IMR-90 (cell line): ENCODE measurements at regions not wholly inside any gene's neighbourhood (a gene's known extent, or its start where the extent isn't known, plus 50 kb on each side); places are given as distances from the start of the nearest gene placed in this dataset.

Source experiments
- ATAC-seq: fragments of 200-7000 bp; cut with Tn5 transposase; 2 replicates; pipeline ENCODE4 v1.9.1; 2020; ENCODE audit warnings: low read depth, mild to moderate bottlenecking, moderate library complexity
- BruUV-seq: library from RNA; stranded (reverse); fragments of 400-500 nt; replicated peaks from 2 replicates; lab custom pipeline; 2021; lab: Mats Ljungman, UMichigan
- CTCF ChIA-PET: fragments of 300-600 bp; formaldehyde crosslinking; extraction: SDS; loops from one replicate; lab custom pipeline; 2021; ENCODE audit warnings: antibody characterized with exemption; lab: Yijun Ruan, JAX
- POLR2A ChIA-PET: fragments of 300-600 bp; sonication (Branson Sonifier 250); formaldehyde crosslinking; loops from one replicate; lab custom pipeline; 2022; ENCODE audit warnings: antibody characterized with exemption; ENCODE audit not compliant: unreplicated experiment; lab: Charles Lee
- DNase-seq: peaks from one replicate; pipeline ENCODE4 v3.0.0; 2013
- H2AFZ ChIP-seq: replicated peaks from 2 replicates; pipeline ENCODE3; 2013; ENCODE audit warnings: low read length, mild to moderate bottlenecking; ENCODE audit not compliant: poor library complexity
- H2AK5ac ChIP-seq: 2 replicates; pipeline ENCODE4 v1.6.1; 2013; ENCODE audit warnings: low read depth, low read length, inconsistent platforms
- H2AK9ac ChIP-seq: replicated peaks from 2 replicates; pipeline ENCODE3; 2013; ENCODE audit warnings: mild to moderate bottlenecking, low read depth, low read length, moderate library complexity; ENCODE audit not compliant: poor library complexity
- H2BK120ac ChIP-seq: 2 replicates; pipeline ENCODE4 v1.6.1; 2013; ENCODE audit warnings: low read depth, low read length, inconsistent platforms
- H2BK15ac ChIP-seq: 3 replicates; pipeline ENCODE4 v1.6.1; 2013; ENCODE audit warnings: low read depth, low read length, inconsistent platforms
- H2BK20ac ChIP-seq: 2 replicates; pipeline ENCODE4 v1.6.1; 2013; ENCODE audit warnings: low read depth, mild to moderate bottlenecking, inconsistent platforms, low read length, moderate library complexity
- H2BK5ac ChIP-seq: 2 replicates; pipeline ENCODE4 v1.6.1; 2013; ENCODE audit warnings: mild to moderate bottlenecking, low read depth, low read length, inconsistent platforms; ENCODE audit not compliant: poor library complexity, severe bottlenecking
- H3K14ac ChIP-seq: replicated peaks from 2 replicates; pipeline ENCODE4 v1.6.1; 2013; ENCODE audit warnings: low read depth, low read length, inconsistent platforms
- H3K18ac ChIP-seq: 2 replicates; pipeline ENCODE4 v1.6.1; 2013; ENCODE audit warnings: low read depth, low read length, control low read depth
- H3K23ac ChIP-seq: 2 replicates; pipeline ENCODE4 v1.6.1; 2013; ENCODE audit warnings: low read depth, low read length, inconsistent platforms
- H3K27ac ChIP-seq: 2 replicates; pipeline ENCODE4 v1.5.1; 2013; ENCODE audit warnings: mild to moderate bottlenecking, control low read depth, low read length; ENCODE audit not compliant: insufficient read depth
- H3K27me3 ChIP-seq: 2 replicates; pipeline ENCODE4 v1.6.1; 2013; ENCODE audit warnings: low read length; ENCODE audit not compliant: control insufficient read depth, insufficient read depth
- H3K36me3 ChIP-seq: 2 replicates; pipeline ENCODE4 v1.6.1; 2013; ENCODE audit warnings: low read length, mixed read lengths; ENCODE audit not compliant: control insufficient read depth, insufficient read depth
- H3K4ac ChIP-seq: 2 replicates; pipeline ENCODE4 v1.6.1; 2013; ENCODE audit warnings: low read depth, low read length, inconsistent platforms
- H3K4me1 ChIP-seq: 2 replicates; pipeline ENCODE4 v1.6.1; 2013; ENCODE audit warnings: low read length, mixed read lengths; ENCODE audit not compliant: control insufficient read depth, insufficient read depth
- H3K4me2 ChIP-seq: 2 replicates; pipeline ENCODE4 v1.6.1; 2013; ENCODE audit warnings: low read depth, mild to moderate bottlenecking, control low read depth, low read length, moderate library complexity
- H3K4me3 ChIP-seq: 2 replicates; pipeline ENCODE4 v1.5.1; 2013; ENCODE audit warnings: low read depth, mild to moderate bottlenecking, control low read depth, low read length, moderate library complexity; ENCODE audit not compliant: insufficient read depth
- H3K56ac ChIP-seq: 2 replicates; pipeline ENCODE4 v1.6.1; 2013; ENCODE audit warnings: low read length, inconsistent platforms; ENCODE audit not compliant: insufficient read depth; ENCODE audit errors: extremely low read depth
- H3K79me1 ChIP-seq, 2 experiments: 2 replicates each; pipeline ENCODE4 v1.6.1; 2013; ENCODE audit warnings: low read length in 2 of 2, inconsistent platforms in 1 of 2, low read depth in 1 of 2
- H3K9ac ChIP-seq: 2 replicates; pipeline ENCODE4 v1.6.1; 2013; ENCODE audit warnings: low read depth, low read length, control low read depth
- H3K9me1 ChIP-seq: 2 replicates; pipeline ENCODE4 v1.6.1; 2013; ENCODE audit warnings: low read length, inconsistent platforms; ENCODE audit not compliant: insufficient read depth
- H3K9me3 ChIP-seq: 2 replicates; pipeline ENCODE4 v1.6.1; 2013; ENCODE audit warnings: low read length; ENCODE audit not compliant: control insufficient read depth, insufficient read depth
- H4K20me1 ChIP-seq: 2 replicates; pipeline ENCODE4 v1.6.1; 2013; ENCODE audit warnings: low read length, inconsistent platforms; ENCODE audit not compliant: insufficient read depth
- H4K5ac ChIP-seq: 2 replicates; pipeline ENCODE4 v1.6.1; 2013; ENCODE audit warnings: mild to moderate bottlenecking, low read depth, low read length, control low read depth
- H4K8ac ChIP-seq, 2 experiments: 2 replicates each; pipeline ENCODE4 v1.6.1; 2013; ENCODE audit warnings: low read depth in 2 of 2, low read length in 2 of 2, control low read depth in 1 of 2, inconsistent platforms in 1 of 2
- H4K91ac ChIP-seq: 2 replicates; pipeline ENCODE4 v1.6.1; 2013; ENCODE audit warnings: low read depth, low read length, inconsistent platforms; ENCODE audit not compliant: insufficient read depth
- BHLHE40 ChIP-seq: fragments of 150-350 bp; IDR thresholded peaks from 2 replicates; pipeline ENCODE4 v1.6.1; 2016; ENCODE audit warnings: mild to moderate bottlenecking, low read depth, low read length
- CEBPB ChIP-seq: IDR thresholded peaks from 2 replicates; pipeline ENCODE4 v1.6.1; 2012; ENCODE audit warnings: low read depth, low read length, improper control_type of control experiment
- CHD1 ChIP-seq: IDR thresholded peaks from 2 replicates; pipeline ENCODE4 v1.6.1; 2012; ENCODE audit warnings: low read depth, low read length, improper control_type of control experiment
- CTCF ChIP-seq: conservative IDR thresholded peaks from 2 replicates; pipeline ENCODE4 v1.5.1; 2012; ENCODE audit warnings: mild to moderate bottlenecking, low read depth, low read length, improper control_type of control experiment
- ELK1 ChIP-seq: fragments of 150-350 bp; IDR thresholded peaks from 2 replicates; pipeline ENCODE4 v1.6.1; 2016; ENCODE audit warnings: low read depth, mild to moderate bottlenecking, low read length, moderate library complexity, borderline replicate concordance
- FOS ChIP-seq: fragments of 150-350 bp; IDR thresholded peaks from 2 replicates; pipeline ENCODE4 v1.6.1; 2016; ENCODE audit warnings: low read depth, low read length
- MAFK ChIP-seq: IDR thresholded peaks from 2 replicates; pipeline ENCODE4 v1.6.1; 2012; ENCODE audit warnings: low read depth, low read length, improper control_type of control experiment
- MAZ ChIP-seq: IDR thresholded peaks from 2 replicates; pipeline ENCODE4 v1.6.1; 2012; ENCODE audit warnings: low read depth, mild to moderate bottlenecking, low read length, improper control_type of control experiment, moderate library complexity, borderline replicate concordance
- MXI1 ChIP-seq: IDR thresholded peaks from 2 replicates; pipeline ENCODE4 v1.6.1; 2012; ENCODE audit warnings: low read depth, mild to moderate bottlenecking, low read length, moderate library complexity, borderline replicate concordance
- NFE2L2 ChIP-seq: fragments of 150-350 bp; IDR thresholded peaks from 2 replicates; pipeline ENCODE4 v1.6.1; 2016; ENCODE audit warnings: low read depth, mild to moderate bottlenecking, low read length
- POLR2A ChIP-seq: IDR thresholded peaks from 2 replicates; pipeline ENCODE4 v1.6.1; 2012; ENCODE audit warnings: mild to moderate bottlenecking, low read depth, low read length
- RAD21 ChIP-seq: IDR thresholded peaks from 2 replicates; pipeline ENCODE4 v1.6.1; 2012; ENCODE audit warnings: low read length, improper control_type of control experiment
- RCOR1 ChIP-seq: IDR thresholded peaks from 2 replicates; pipeline ENCODE4 v1.6.1; 2012; ENCODE audit warnings: mild to moderate bottlenecking, low read length, improper control_type of control experiment; ENCODE audit not compliant: insufficient replicate concordance
- RFX5 ChIP-seq: IDR thresholded peaks from 2 replicates; pipeline ENCODE4 v1.8.0; 2012; ENCODE audit warnings: low read depth, mild to moderate bottlenecking, low read length, moderate library complexity
- SMC3 ChIP-seq: fragments of 150-350 bp; IDR thresholded peaks from 2 replicates; pipeline ENCODE4 v1.6.1; 2016; ENCODE audit warnings: low read depth, mild to moderate bottlenecking, antibody characterized with exemption, low read length, moderate library complexity
- WGBS, 2 experiments: methylation state at CpG; one replicate each; pipeline versions ENCODE4 v1.1.5 to v1.1.7; 2013; ENCODE audit warnings: missing lambda C conversion rate in 2 of 2; ENCODE audit not compliant: insufficient read length in 1 of 2; ENCODE audit errors: extremely low coverage in 2 of 2; 5-methylcytosine and 5-hydroxymethylcytosine counted together
- dilution Hi-C: fragments of 300-500 bp; cut with HindIII; formaldehyde crosslinking; loops from one replicate; pipeline ENCODE4 v1.14.3; 2018; ENCODE audit warnings: low sequenced_read_pairs; ENCODE audit not compliant: unreplicated experiment
- in situ Hi-C: fragments of 300-500 bp; cut with MboI; formaldehyde crosslinking; loops from 3 replicates; pipeline ENCODE4 v1.14.3; 2019; ENCODE audit warnings: low sequenced_read_pairs, inconsistent platforms, mixed read lengths
- intact Hi-C: fragments of 100-400 bp; cut with micrococcal nuclease; formaldehyde crosslinking; loops from 2 replicates; pipeline ENCODE4 v1.10.0; 2022
- TF ChIP-seq, protein P1 (sequence below): fragments of 150-350 bp; IDR thresholded peaks from 2 replicates; pipeline ENCODE4 v1.6.1; 2017; ENCODE audit warnings: mild to moderate bottlenecking, antibody characterized with exemption, low read length, low read depth

DNA sequence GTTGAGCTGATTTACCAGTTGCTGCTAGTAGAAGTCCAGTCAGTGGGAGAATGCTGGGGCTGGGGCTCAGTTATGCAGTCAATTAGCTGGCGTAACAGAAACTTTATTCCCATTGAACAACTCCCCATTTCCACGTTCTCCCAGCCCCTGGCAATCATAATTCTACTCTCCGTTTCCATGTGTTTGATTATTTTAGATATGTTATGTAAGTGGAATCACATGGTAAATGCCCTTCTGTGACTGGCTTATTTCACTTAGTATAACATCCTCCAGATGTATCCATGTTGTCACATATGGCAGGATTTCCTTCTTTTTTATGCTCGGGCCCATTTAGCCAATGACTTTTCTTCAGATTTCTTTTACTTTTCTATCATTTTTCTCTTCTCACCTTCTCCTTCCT lies 61.1 kb upstream of the EXOC4 start:
- Histone ChIP-seq H4K91ac (no peak overlapping the region), H3K36me3 (no peaks in the 10 kb centered on the region), H3K4ac (no peak overlapping the region), H4K20me1 (no peaks in the 10 kb centered on the region), H3K79me1 (no peaks in the 10 kb centered on the region), H3K14ac (no peak overlapping the region), H3K56ac (no peak overlapping the region), H3K18ac (no peak overlapping the region), H4K5ac (no peak overlapping the region), H3K4me1 (no peaks in the 10 kb centered on the region), H2BK15ac (no peak overlapping the region), H3K23ac (no peak overlapping the region), H3K27me3 (peaks cover 2% of the 10 kb centered on the region), H2BK120ac (no peak overlapping the region), H2AFZ (no peak overlapping the region), H3K9me3 (no peaks in the 10 kb centered on the region), H4K8ac (no peak overlapping the region), H2AK5ac (no peak overlapping the region), H3K27ac (no peak overlapping the region), H3K9me1 (no peaks in the 10 kb centered on the region), H2AK9ac (no peak overlapping the region), H2BK20ac (no peak overlapping the region), H3K4me3 (no peak overlapping the region), H2BK5ac (no peak overlapping the region), H3K4me2 (no peak overlapping the region), H3K9ac (no peak overlapping the region)
- CTCF ChIA-PET, result interaction anchor here (0.6 kb wide), 1 partner anchor 27 kb away, joined by 3 read pairs; no protein-coding TSS in a partner anchor
- DNase-seq (no peak), ATAC-seq (no peak)
- intact Hi-C loops (no loop called here), in situ Hi-C loops (no loop called here), dilution Hi-C loops (no loop called here)
- TF ChIP-seq MXI1 (no peak), CTCF (no peak), MAZ (no peak), RAD21 (no peak), NFE2L2 (no peak), SMC3 (no peak), CEBPB (no peak), ELK1 (no peak), BHLHE40 (no peak), MAFK (no peak), RFX5 (no peak), RCOR1 (no peak), FOS (no peak), POLR2A (no peak), CHD1 (no peak)
- TF ChIP-seq, protein P1, sequence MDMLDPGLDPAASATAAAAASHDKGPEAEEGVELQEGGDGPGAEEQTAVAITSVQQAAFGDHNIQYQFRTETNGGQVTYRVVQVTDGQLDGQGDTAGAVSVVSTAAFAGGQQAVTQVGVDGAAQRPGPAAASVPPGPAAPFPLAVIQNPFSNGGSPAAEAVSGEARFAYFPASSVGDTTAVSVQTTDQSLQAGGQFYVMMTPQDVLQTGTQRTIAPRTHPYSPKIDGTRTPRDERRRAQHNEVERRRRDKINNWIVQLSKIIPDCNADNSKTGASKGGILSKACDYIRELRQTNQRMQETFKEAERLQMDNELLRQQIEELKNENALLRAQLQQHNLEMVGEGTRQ, result no peak
- BruUV-seq, result no TSS peak
- POLR2A ChIA-PET, result no interaction called here
- WGBS, 2 experiments, result no CpG with 5 or more reads among the region's 4 CpGs
